OCI-LY1 (cell line): ENCODE measurements at regions not wholly inside any gene's neighbourhood (a gene's known extent, or its start where the extent isn't known, plus 50 kb on each side); places are given as distances from the start of the nearest gene placed in this dataset.

Experiments
- H2AFZ ChIP-seq: fragments of 200-600 bp; sonication (generic), shearing (Covaris generic); 2 replicates; pipeline ENCODE4 v1.6.0; 2014; ENCODE audit warnings: antibody characterized with exemption, mild to moderate bottlenecking, low read length
- H3F3A ChIP-seq: fragments of 200-600 bp; sonication (generic), shearing (Covaris generic); 2 replicates; pipeline ENCODE4 v1.6.0; 2014; ENCODE audit warnings: mild to moderate bottlenecking, antibody characterized with exemption, low read length, moderate library complexity; ENCODE audit not compliant: insufficient read depth
- H3K27ac ChIP-seq: fragments of 200-600 bp; sonication (generic); 2 replicates; pipeline ENCODE4 v1.5.1; 2014; ENCODE audit warnings: low read length, mixed run types, mild to moderate bottlenecking, low read depth; ENCODE audit not compliant: poor library complexity, severe bottlenecking
- H3K27me3 ChIP-seq: fragments of 200-600 bp; sonication (generic); 2 replicates; pipeline ENCODE4 v1.6.0; 2014; ENCODE audit warnings: antibody characterized with exemption, mild to moderate bottlenecking, low read length, moderate library complexity; ENCODE audit not compliant: insufficient read depth
- H3K36me3 ChIP-seq: fragments of 200-600 bp; sonication (generic); 2 replicates; pipeline ENCODE4 v1.6.1; 2014; ENCODE audit warnings: mild to moderate bottlenecking, antibody characterized with exemption, low read length, moderate library complexity, mixed read lengths; ENCODE audit not compliant: insufficient read depth
- H3K4me1 ChIP-seq: fragments of 200-600 bp; sonication (generic); 2 replicates; pipeline ENCODE4 v1.5.1; 2014; ENCODE audit warnings: mild to moderate bottlenecking, low read length, moderate library complexity; ENCODE audit not compliant: insufficient read depth, severe bottlenecking
- H3K4me2 ChIP-seq: fragments of 200-600 bp; sonication (generic), shearing (Covaris generic); 2 replicates; pipeline ENCODE4 v1.6.1; 2014; ENCODE audit warnings: low read length
- H3K4me3 ChIP-seq: fragments of 200-600 bp; sonication (generic); 2 replicates; pipeline ENCODE4 v1.5.1; 2014; ENCODE audit warnings: low read length, low read depth, mild to moderate bottlenecking, mixed read lengths; ENCODE audit not compliant: poor library complexity, severe bottlenecking
- H3K79me2 ChIP-seq: fragments of 200-600 bp; shearing (Covaris generic); 2 replicates; pipeline ENCODE4 v1.6.1; 2016; ENCODE audit warnings: mixed run types, low read length, mixed read lengths; ENCODE audit not compliant: insufficient read depth
- H3K9ac ChIP-seq: fragments of 200-600 bp; sonication (generic), shearing (Covaris generic); 2 replicates; pipeline ENCODE4 v1.6.1; 2014; ENCODE audit warnings: mild to moderate bottlenecking, low read length, mixed read lengths
- H3K9me2 ChIP-seq: fragments of 200-600 bp; sonication (generic), shearing (Covaris generic); 2 replicates; pipeline ENCODE4 v1.6.1; 2014; ENCODE audit warnings: low read depth, mild to moderate bottlenecking, low read length, mixed read lengths
- H3K9me3 ChIP-seq: fragments of 200-600 bp; shearing (Covaris generic); 2 replicates; pipeline ENCODE4 v1.6.1; 2014; ENCODE audit warnings: low read length, mixed read lengths
- H4K20me1 ChIP-seq: fragments of 200-600 bp; sonication (generic), shearing (Covaris generic); 2 replicates; pipeline ENCODE4 v1.6.0; 2016; ENCODE audit warnings: mild to moderate bottlenecking, low read length; ENCODE audit not compliant: insufficient read depth
- EZH2 ChIP-seq: fragments of 200-600 bp; sonication (generic), shearing (Covaris generic); IDR thresholded peaks from 2 replicates; pipeline ENCODE4 v1.8.0; 2017; ENCODE audit warnings: borderline replicate concordance, mixed run types, mild to moderate bottlenecking, antibody characterized with exemption, low read length, moderate library complexity, mixed read lengths
- TF ChIP-seq, protein P1 (sequence below): fragments of 200-600 bp; sonication (generic), shearing (Covaris generic); IDR thresholded peaks from 2 replicates; pipeline ENCODE4 v1.5.1; 2017; ENCODE audit warnings: mild to moderate bottlenecking, antibody characterized with exemption, low read length, moderate library complexity, mixed read lengths

DNA sequence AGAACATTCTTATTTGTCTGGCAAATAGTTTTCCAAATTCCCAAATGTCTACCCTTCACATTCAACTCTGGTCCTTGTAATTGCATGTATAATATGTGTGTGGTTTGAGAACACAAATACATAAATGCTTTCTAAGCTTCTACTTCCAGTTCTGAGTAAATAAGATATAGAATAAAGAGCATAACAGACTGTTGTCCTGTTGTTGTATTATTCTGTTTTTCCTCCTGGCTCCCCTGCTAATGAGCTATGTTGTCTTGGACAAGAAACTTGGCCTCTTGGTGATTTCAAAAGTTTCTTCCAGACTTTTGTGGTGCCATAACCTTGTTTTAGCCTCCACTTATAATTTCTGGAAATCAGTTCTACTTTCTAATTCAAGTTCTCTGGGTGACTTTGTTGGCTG lies 75.3 kb upstream of the USP38 start:
- no peaks in the 10 kb centered on the region for H3K27me3 ChIP-seq
- H3K27ac ChIP-seq: no peak overlapping the region
- no peak overlapping the region for H3K9ac ChIP-seq
- H3K4me1 ChIP-seq: no peaks in the 10 kb centered on the region
- TF ChIP-seq EZH2: no peak
- TF ChIP-seq, protein P1, sequence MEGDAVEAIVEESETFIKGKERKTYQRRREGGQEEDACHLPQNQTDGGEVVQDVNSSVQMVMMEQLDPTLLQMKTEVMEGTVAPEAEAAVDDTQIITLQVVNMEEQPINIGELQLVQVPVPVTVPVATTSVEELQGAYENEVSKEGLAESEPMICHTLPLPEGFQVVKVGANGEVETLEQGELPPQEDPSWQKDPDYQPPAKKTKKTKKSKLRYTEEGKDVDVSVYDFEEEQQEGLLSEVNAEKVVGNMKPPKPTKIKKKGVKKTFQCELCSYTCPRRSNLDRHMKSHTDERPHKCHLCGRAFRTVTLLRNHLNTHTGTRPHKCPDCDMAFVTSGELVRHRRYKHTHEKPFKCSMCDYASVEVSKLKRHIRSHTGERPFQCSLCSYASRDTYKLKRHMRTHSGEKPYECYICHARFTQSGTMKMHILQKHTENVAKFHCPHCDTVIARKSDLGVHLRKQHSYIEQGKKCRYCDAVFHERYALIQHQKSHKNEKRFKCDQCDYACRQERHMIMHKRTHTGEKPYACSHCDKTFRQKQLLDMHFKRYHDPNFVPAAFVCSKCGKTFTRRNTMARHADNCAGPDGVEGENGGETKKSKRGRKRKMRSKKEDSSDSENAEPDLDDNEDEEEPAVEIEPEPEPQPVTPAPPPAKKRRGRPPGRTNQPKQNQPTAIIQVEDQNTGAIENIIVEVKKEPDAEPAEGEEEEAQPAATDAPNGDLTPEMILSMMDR: no peak
- no peaks in the 10 kb centered on the region for H3K79me2 ChIP-seq
- no peaks in the 10 kb centered on the region for H3F3A ChIP-seq
- no peak overlapping the region for H3K4me3 ChIP-seq
- H4K20me1 ChIP-seq: no peaks in the 10 kb centered on the region
- no peaks in the 10 kb centered on the region for H3K9me3 ChIP-seq
- H3K36me3 ChIP-seq: no peaks in the 10 kb centered on the region
- no peak overlapping the region for H3K4me2 ChIP-seq
- no peak overlapping the region for H2AFZ ChIP-seq
- no peaks in the 10 kb centered on the region for H3K9me2 ChIP-seq

DNA sequence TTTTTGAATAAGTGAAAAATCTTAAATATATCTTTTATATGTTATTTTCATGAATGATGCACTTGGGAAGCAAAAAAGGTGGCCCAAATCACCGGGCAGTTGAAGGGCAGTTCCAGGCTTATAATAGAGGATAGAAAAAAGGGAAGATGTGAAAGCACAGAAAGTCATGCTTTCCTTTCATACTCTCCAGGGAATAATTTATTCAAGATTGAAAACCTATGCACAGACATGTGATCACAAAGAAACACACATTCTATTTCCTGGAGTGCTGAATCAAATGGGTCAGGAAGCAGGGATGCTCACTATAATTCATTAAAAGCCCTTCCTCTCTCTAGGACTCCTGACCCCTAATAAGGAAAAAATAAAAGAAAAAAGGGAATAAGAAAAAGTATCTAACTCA lies 66.1 kb upstream of the USP38 start:
- H3K36me3 ChIP-seq: no peaks in the 10 kb centered on the region
- no peaks in the 10 kb centered on the region for H3K9me3 ChIP-seq
- H4K20me1 ChIP-seq: no peaks in the 10 kb centered on the region
- no peak overlapping the region for H3K27ac ChIP-seq
- H3K4me3 ChIP-seq: no peak overlapping the region
- no peak overlapping the region for H2AFZ ChIP-seq
- H3K4me1 ChIP-seq: no peaks in the 10 kb centered on the region
- no peaks in the 10 kb centered on the region for H3K9me2 ChIP-seq
- no peak overlapping the region for H3K4me2 ChIP-seq
- no peaks in the 10 kb centered on the region for H3F3A ChIP-seq
- H3K27me3 ChIP-seq: no peaks in the 10 kb centered on the region
- TF ChIP-seq, protein P1: no peak
- TF ChIP-seq EZH2: no peak
- no peak overlapping the region for H3K9ac ChIP-seq
- H3K79me2 ChIP-seq: no peaks in the 10 kb centered on the region

DNA sequence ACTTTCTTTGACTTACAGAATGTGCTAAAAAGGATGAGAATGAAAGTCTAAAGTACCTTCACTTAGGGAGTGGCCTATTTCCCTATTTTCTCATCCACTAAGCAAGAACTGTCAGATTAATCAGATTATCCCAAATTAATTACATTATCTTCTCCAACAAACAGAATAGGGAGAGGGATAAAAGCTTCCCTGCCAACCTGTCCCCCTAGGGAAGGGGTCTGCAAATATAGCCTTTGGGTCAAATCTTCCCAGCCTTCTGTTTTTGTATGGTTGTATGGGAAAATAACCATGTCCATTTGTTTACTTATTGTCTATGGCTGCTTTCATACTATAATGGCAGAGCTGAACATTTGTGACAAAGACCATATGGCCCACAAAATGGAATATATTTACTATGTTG lies 57.1 kb upstream of the USP38 start:
- H3K4me2 ChIP-seq: no peak overlapping the region
- no peaks in the 10 kb centered on the region for H4K20me1 ChIP-seq
- no peak overlapping the region for H3K9ac ChIP-seq
- TF ChIP-seq, protein P1: no peak
- no peak for TF ChIP-seq EZH2
- no peaks in the 10 kb centered on the region for H3K4me1 ChIP-seq
- H3K4me3 ChIP-seq: no peak overlapping the region
- no peak overlapping the region for H3K27ac ChIP-seq
- H2AFZ ChIP-seq: no peak overlapping the region
- no peaks in the 10 kb centered on the region for H3K36me3 ChIP-seq
- no peaks in the 10 kb centered on the region for H3F3A ChIP-seq
- H3K9me2 ChIP-seq: no peaks in the 10 kb centered on the region
- H3K9me3 ChIP-seq: no peaks in the 10 kb centered on the region
- no peaks in the 10 kb centered on the region for H3K27me3 ChIP-seq
- H3K79me2 ChIP-seq: no peaks in the 10 kb centered on the region
